Stimulated activated naive CD4-positive, alpha-beta T cell (primary cell): ENCODE measurements at regions not wholly inside any gene's neighbourhood (a gene's known extent, or its start where the extent isn't known, plus 50 kb on each side); places are given as distances from the start of the nearest gene placed in this dataset.
"Not testable (repeated sequence)": the region's sequence is repeated elsewhere in the genome, so short reads cannot be mapped to it uniquely, and the experiment has no call there.

Experiments used
- DNase-seq, 6 experiments: peaks; one replicate each; lab custom pipeline; 2025; lab: John Stamatoyannopoulos, UW

DNA sequence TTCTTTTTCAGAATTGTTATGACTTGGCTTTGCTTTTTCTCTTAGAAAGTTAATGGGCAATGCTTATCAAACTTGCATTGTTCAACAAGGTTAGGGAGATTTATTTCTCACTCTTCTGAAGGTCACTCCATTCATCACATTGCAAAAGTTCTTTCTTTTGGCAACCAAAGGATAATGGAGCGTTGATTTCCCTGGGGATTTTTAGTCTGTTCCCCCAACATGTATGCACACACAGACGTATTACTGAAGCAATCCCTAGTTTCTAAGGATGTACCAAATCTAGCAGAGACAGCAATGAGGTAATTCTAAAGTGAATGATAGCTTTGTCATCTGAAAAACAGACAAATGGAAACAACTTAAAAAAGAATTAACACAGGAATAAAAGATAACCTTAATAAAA, 349.1 kb downstream of the NYAP2 start:
- no peak for DNase-seq

DNA sequence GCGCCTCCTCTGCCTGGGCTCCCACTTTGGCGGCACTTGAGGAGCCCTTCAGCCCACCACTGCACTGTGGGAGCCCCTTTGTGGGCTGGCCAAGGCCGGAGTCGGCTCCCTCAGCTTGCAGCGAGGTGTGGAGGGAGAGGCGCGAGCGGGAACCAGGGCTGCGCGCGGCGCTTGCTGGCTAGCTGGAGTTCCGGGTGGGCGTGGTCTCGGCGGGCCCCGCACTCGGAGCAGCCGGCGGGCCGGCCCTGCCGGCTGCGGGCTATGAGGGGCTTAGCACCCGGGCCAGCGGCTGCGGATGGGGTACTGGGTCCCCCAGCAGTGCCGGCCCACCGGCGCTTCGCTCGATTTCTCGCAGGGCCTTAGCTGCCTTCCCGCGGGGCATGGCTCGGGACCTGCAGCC, 344.5 kb downstream of the NYAP2 start:
- DNase-seq = not testable (repeated sequence)

DNA sequence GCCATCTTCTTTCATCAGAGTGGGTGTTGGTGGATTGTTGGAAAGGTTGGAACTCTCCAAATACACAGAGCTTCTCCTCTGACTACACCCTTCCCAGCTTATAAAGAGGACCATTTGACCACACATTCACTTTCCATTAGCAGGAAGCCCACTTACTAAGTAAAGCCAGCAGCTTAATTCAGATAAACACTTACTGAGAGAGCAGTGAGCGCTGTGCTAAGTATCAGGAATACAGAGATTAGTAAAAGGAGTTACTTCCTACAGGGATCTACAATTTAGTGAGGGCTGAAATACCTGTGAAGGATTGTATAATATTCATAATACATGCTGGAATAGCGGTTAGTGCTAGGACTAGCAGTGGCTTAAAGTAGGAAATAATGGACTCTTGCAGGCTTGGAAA, 343.0 kb downstream of the NYAP2 start:
- DNase-seq = no peak

DNA sequence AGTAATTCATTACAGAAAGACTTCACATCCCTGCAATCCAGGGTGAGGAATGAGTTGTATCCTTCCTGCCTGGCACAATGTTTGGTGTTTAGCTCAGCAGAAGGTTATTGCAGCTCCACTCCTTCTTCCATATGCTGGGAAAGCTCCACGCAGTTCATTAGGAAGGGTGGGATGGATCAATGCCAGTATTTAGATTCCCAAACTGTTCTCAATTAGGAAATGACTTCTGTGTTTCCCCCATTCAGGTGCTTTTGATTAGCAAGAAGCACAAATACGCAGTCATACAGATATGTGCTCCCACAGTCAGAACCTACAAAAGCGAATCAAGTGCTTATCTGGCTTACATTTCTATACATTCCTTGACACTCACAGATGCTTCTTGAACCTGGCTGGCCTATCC, 340.6 kb downstream of the NYAP2 start:
- DNase-seq = no peak

DNA sequence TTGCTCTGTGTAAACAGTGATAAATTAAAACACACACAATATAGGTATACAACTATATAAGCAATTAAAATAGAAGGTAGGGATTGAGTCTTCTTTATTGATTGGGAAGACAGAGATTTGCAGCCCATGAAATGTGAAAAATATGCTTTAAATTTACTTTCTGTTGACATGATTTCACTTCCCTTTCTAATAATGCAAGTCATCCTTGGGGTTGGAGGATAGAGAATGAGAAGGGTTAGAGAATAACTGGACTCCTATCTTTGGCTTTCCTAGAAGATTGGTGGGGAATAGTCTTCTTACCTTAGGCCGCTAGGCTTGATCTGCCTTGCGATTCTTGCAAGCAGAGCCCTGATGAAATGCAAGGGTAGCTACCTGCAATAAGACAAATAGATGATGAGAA, 339.8 kb downstream of the NYAP2 start:
- no peak for DNase-seq

DNA sequence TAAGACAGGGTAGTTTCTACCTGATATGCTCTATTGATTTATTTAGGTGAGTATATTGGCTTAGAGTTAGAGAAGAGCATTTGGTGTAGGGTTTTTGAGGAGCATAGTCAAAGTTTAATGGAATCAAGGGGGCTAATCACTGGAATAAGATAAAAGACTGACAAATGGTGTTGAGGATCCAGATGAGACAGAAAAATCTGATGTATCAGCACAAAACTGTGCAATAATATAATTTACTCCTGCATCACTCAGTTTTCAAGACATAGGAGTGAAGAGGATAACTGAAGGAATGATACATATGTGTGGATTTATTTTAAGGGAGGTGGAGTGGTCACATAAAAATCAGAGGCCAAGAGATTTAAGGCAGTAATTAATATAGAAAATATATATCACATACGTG, 339.2 kb downstream of the NYAP2 start:
- DNase-seq = no peak

DNA sequence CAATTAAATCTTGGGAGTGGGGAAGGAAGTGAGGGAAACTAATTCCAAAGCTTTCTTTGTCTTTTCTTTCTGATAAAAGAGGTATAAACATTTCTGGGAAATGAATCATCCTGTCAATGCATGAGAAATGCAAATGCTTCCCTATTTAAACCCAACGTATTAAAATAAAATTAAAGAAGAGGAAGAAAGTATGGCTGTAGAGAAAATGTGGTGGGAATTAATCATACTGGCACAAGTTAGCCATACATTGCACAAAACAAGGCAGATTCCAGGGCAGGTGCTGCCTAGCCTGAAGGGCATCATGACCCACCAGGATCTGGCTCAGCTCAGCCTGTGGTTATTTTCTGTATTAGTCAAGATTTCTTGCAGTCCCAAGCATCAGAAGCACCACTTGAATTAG, 338.0 kb downstream of the NYAP2 start:
- DNase-seq = no peak

DNA sequence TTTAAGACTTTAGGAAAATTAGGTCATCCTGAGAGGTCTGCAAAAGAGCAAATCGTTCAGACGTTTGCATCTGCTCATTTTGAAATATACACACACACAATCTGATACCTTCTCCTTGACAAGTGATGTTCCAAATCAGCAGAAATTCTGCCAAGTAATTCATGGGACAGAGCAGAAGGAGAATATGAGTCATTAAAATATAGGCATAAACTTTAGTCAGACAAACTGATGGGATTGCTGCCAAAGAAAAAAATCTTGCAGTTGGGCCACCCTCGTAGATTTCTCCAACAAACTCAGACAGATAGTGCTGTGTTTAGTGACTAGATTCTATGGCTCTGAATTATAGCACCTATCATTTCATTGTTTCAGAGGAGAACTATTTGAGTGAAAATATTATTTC, 336.3 kb downstream of the NYAP2 start:
- DNase-seq = no peak

DNA sequence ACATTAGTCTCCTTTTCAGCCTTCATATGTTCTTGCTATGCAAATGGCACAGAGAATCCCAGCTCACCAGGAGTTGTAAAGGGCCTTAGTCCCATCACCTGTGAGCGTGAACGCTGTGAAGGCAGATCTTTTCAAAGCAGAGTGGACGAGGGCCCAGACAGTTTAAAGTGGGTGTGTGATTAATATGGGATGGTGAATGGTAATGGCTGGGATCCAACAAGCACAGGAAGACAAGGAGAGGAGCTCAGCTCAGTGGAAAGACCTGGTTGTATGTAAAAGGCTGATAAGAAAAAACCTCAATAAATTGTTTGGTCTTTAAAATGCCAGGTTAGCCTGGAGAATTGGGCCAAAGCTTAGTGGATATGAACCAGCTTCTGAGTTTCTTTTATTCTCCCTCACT, 326.2 kb downstream of the NYAP2 start:
- no peak for DNase-seq
